HL-60 (cell line): ENCODE measurements at regions not wholly inside any gene's neighbourhood (a gene's known extent, or its start where the extent isn't known, plus 50 kb on each side); places are given as distances from the start of the nearest gene placed in this dataset.

ENCODE experiments used
- GABPA ChIP-seq: IDR thresholded peaks from 2 replicates; pipeline ENCODE4 v1.6.1; 2012; ENCODE audit warnings: low read depth
- POLR2AphosphoS5 ChIP-seq: IDR thresholded peaks from 2 replicates; pipeline ENCODE4 v1.6.1; 2012; ENCODE audit warnings: low read depth
- SPI1 ChIP-seq: IDR thresholded peaks from 2 replicates; pipeline ENCODE4 v1.6.1; 2012; ENCODE audit warnings: low read depth, mild to moderate bottlenecking, borderline replicate concordance
- TF ChIP-seq, protein P1 (sequence below): IDR thresholded peaks from one replicate; pipeline ENCODE4 v1.5.1; 2011; ENCODE audit warnings: low read length, control low read depth, inconsistent platforms; ENCODE audit not compliant: insufficient read depth
- TF ChIP-seq, protein P2 (sequence below): IDR thresholded peaks from 2 replicates; pipeline ENCODE4 v1.6.1; 2012; ENCODE audit warnings: low read depth; ENCODE audit not compliant: insufficient replicate concordance

DNA sequence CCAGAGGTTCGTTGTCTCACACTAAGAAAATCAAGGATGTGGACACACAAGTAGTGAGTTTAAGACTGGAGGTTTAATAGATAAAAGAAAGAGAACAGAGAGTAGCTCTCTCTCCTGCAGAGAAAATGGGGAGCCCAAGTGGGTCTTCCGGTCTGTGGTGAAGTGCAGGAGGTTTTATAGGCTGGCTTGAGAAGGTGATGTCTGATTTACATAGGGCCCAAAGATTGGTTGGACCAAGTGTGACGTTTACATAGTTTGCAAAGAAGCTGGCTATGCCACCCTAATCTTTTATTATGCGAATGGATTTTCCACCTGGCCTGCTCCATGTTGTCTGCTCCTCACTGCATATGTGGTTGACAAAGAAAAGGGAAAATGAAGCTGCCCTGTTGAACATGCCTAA lies 430.4 kb upstream of the TRIB2 start:
- TF ChIP-seq POLR2AphosphoS5 (no peak), GABPA (no peak), SPI1 (no peak)
- TF ChIP-seq, protein P1, sequence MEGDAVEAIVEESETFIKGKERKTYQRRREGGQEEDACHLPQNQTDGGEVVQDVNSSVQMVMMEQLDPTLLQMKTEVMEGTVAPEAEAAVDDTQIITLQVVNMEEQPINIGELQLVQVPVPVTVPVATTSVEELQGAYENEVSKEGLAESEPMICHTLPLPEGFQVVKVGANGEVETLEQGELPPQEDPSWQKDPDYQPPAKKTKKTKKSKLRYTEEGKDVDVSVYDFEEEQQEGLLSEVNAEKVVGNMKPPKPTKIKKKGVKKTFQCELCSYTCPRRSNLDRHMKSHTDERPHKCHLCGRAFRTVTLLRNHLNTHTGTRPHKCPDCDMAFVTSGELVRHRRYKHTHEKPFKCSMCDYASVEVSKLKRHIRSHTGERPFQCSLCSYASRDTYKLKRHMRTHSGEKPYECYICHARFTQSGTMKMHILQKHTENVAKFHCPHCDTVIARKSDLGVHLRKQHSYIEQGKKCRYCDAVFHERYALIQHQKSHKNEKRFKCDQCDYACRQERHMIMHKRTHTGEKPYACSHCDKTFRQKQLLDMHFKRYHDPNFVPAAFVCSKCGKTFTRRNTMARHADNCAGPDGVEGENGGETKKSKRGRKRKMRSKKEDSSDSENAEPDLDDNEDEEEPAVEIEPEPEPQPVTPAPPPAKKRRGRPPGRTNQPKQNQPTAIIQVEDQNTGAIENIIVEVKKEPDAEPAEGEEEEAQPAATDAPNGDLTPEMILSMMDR = no peak
- TF ChIP-seq, protein P2, sequence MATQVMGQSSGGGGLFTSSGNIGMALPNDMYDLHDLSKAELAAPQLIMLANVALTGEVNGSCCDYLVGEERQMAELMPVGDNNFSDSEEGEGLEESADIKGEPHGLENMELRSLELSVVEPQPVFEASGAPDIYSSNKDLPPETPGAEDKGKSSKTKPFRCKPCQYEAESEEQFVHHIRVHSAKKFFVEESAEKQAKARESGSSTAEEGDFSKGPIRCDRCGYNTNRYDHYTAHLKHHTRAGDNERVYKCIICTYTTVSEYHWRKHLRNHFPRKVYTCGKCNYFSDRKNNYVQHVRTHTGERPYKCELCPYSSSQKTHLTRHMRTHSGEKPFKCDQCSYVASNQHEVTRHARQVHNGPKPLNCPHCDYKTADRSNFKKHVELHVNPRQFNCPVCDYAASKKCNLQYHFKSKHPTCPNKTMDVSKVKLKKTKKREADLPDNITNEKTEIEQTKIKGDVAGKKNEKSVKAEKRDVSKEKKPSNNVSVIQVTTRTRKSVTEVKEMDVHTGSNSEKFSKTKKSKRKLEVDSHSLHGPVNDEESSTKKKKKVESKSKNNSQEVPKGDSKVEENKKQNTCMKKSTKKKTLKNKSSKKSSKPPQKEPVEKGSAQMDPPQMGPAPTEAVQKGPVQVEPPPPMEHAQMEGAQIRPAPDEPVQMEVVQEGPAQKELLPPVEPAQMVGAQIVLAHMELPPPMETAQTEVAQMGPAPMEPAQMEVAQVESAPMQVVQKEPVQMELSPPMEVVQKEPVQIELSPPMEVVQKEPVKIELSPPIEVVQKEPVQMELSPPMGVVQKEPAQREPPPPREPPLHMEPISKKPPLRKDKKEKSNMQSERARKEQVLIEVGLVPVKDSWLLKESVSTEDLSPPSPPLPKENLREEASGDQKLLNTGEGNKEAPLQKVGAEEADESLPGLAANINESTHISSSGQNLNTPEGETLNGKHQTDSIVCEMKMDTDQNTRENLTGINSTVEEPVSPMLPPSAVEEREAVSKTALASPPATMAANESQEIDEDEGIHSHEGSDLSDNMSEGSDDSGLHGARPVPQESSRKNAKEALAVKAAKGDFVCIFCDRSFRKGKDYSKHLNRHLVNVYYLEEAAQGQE = no peak
